Suprapubic skin (tissue), 4 donors: ENCODE measurements at regions not wholly inside any gene's neighbourhood (a gene's known extent, or its start where the extent isn't known, plus 50 kb on each side); places are given as distances from the start of the nearest gene placed in this dataset.

Experiments used
- DNase-seq, 2 donors: peaks; one replicate each; pipeline ENCODE4 v3.0.0-alpha.2; 2019; ENCODE audit warnings: low spot score in 2 of 2
- H3K27ac ChIP-seq: fragments of 200-600 bp; sonication (generic); one replicate; pipeline ENCODE4 v1.5.1; 2019
- H3K27me3 ChIP-seq: fragments of 200-600 bp; sonication (generic); one replicate; pipeline ENCODE4 v1.5.1; 2019
- H3K36me3 ChIP-seq: fragments of 200-600 bp; sonication (generic); one replicate; pipeline ENCODE4 v1.5.1; 2019
- H3K4me1 ChIP-seq: fragments of 200-600 bp; sonication (generic); one replicate; pipeline ENCODE4 v1.5.1; 2019
- H3K4me3 ChIP-seq: fragments of 200-600 bp; sonication (generic); one replicate; pipeline ENCODE4 v1.5.1; 2019; ENCODE audit warnings: mild to moderate bottlenecking
- H3K9me3 ChIP-seq: fragments of 200-600 bp; sonication (generic); one replicate; pipeline ENCODE4 v1.5.1; 2019
- CTCF ChIP-seq, 2 donors: fragments of 200-600 bp in 1 of 2; fragments of 450-650 bp in 1 of 2; sonication (generic) in 1 of 2; IDR thresholded peaks; one replicate each; pipeline ENCODE4 v1.5.1; 2016 to 2019; ENCODE audit warnings: antibody characterized with exemption in 2 of 2, mild to moderate bottlenecking in 1 of 2, moderate library complexity in 1 of 2
- EP300 ChIP-seq: sonication (generic); formaldehyde crosslinking; IDR thresholded peaks from one replicate; pipeline ENCODE4 v1.6.1; 2017; ENCODE audit warnings: antibody characterized with exemption
- POLR2A ChIP-seq, 2 donors: fragments of 450-650 bp; IDR thresholded peaks; one replicate each; pipeline ENCODE4 v1.6.1; 2017; ENCODE audit warnings: antibody characterized with exemption in 2 of 2, mild to moderate bottlenecking in 2 of 2, moderate library complexity in 2 of 2
- POLR2AphosphoS5 ChIP-seq, 3 donors: sonication (generic); formaldehyde crosslinking; IDR thresholded peaks; one replicate each; pipeline ENCODE4 v1.6.1; 2017; ENCODE audit warnings: antibody characterized with exemption in 3 of 3
- WGBS: methylation state at CpG from one replicate; pipeline ENCODE4 v1.1.5; 2018; 5-methylcytosine and 5-hydroxymethylcytosine counted together

GRCh38 chrX:25650216-25650820 lies 487.8 kb upstream of the MAGEB18 start:
- Histone ChIP-seq H3K27me3 (no peaks in the 10 kb centered on the region), H3K27ac (no peak overlapping the region), H3K36me3 (no peaks in the 10 kb centered on the region), H3K9me3 (no peaks in the 10 kb centered on the region), H3K4me3 (no peak overlapping the region), H3K4me1 (no peaks in the 10 kb centered on the region)
- TF ChIP-seq CTCF (IDR thresholded peaks at IDR 0.05) (no peak), EP300 (no peak), POLR2A (IDR thresholded peaks at IDR 0.05) (no peak), POLR2AphosphoS5 (IDR thresholded peaks at IDR 0.05) (no peak)
- no peak for DNase-seq
- WGBS, result 52% methylated on average over 5 of the region's 5 CpGs

DNA sequence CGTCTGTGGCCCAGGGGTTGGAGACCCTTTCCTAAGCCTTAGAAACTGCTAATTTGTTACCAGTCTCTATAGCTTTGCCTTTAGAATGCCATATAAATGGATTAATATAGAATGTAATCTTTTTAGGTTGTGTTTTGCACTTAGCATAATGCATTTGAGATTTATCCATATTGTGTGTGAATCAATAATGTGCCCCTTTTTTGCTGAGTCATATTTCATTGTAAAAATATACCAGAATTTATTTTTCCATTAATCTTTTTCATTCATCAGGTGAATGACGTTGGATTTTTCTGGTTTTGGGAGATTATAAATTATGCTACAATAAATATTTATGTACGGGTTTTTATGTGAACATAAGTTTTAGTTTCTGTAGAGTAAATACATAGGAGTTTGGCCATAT lies 478.8 kb upstream of the MAGEB18 start:
- no peaks in the 10 kb centered on the region for H3K9me3 ChIP-seq
- no peak for DNase-seq
- 71% methylated on average over 3 of the region's 3 CpGs for WGBS
- no peaks in the 10 kb centered on the region for H3K4me1 ChIP-seq
- TF ChIP-seq EP300 (no peak), POLR2A (IDR thresholded peaks at IDR 0.05) (no peak), CTCF (IDR thresholded peaks at IDR 0.05) (no peak), POLR2AphosphoS5 (IDR thresholded peaks at IDR 0.05) (no peak)
- H3K27me3 ChIP-seq, result no peaks in the 10 kb centered on the region
- H3K27ac ChIP-seq, result no peak overlapping the region
- no peaks in the 10 kb centered on the region for H3K36me3 ChIP-seq
- H3K4me3 ChIP-seq, result no peak overlapping the region

GRCh38 chrX:25663701-25664100 lies 474.4 kb upstream of the MAGEB18 start:
- Histone ChIP-seq H3K4me3 (no peak overlapping the region), H3K27me3 (no peaks in the 10 kb centered on the region), H3K27ac (no peak overlapping the region), H3K9me3 (no peaks in the 10 kb centered on the region), H3K36me3 (no peaks in the 10 kb centered on the region), H3K4me1 (no peaks in the 10 kb centered on the region)
- TF ChIP-seq CTCF (IDR thresholded peaks at IDR 0.05), result no peak
- no peak for TF ChIP-seq POLR2A (IDR thresholded peaks at IDR 0.05)
- TF ChIP-seq EP300, result no peak
- no peak for TF ChIP-seq POLR2AphosphoS5 (IDR thresholded peaks at IDR 0.05)
- 53% methylated on average over 5 of the region's 5 CpGs for WGBS
- no peak for DNase-seq

DNA sequence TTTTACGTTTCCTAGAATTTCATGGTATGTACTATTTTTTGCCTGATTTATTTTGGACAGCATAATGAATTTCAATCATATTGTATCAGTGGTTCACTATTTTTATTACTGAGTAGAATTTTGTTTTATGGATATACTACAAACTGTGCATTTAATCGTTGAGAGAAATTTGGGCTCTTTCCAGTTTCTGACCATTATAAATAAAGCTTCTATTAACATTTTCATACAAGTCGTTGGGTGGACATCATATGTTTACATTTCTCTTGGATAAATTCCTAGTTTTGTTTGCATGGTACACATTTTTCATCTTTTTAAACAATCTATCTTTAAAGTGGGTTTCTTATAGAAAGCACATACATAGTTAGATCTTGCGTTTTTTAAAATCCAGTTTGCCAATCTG lies 472.7 kb upstream of the MAGEB18 start:
- 59% methylated on average over 4 of the region's 4 CpGs for WGBS
- Histone ChIP-seq H3K36me3 (no peaks in the 10 kb centered on the region), H3K4me1 (no peaks in the 10 kb centered on the region), H3K27me3 (no peaks in the 10 kb centered on the region), H3K9me3 (no peaks in the 10 kb centered on the region), H3K4me3 (no peak overlapping the region), H3K27ac (no peak overlapping the region)
- no peak for TF ChIP-seq CTCF (IDR thresholded peaks at IDR 0.05)
- no peak for TF ChIP-seq POLR2A (IDR thresholded peaks at IDR 0.05)
- TF ChIP-seq POLR2AphosphoS5 (IDR thresholded peaks at IDR 0.05), result no peak
- TF ChIP-seq EP300, result no peak
- DNase-seq, result no peak

GRCh38 chrX:25667681-25668080 lies 470.5 kb upstream of the MAGEB18 start:
- TF ChIP-seq POLR2A (IDR thresholded peaks at IDR 0.05) (no peak), CTCF (IDR thresholded peaks at IDR 0.05) (no peak), EP300 (no peak), POLR2AphosphoS5 (IDR thresholded peaks at IDR 0.05) (no peak)
- Histone ChIP-seq H3K9me3 (no peaks in the 10 kb centered on the region), H3K4me3 (no peak overlapping the region), H3K27ac (no peak overlapping the region), H3K36me3 (no peaks in the 10 kb centered on the region), H3K27me3 (no peaks in the 10 kb centered on the region), H3K4me1 (no peaks in the 10 kb centered on the region)
- DNase-seq, result no peak
- 50% methylated on average over 2 of the region's 2 CpGs for WGBS
